22Rv1 (cell line): ENCODE measurements at regions not wholly inside any gene's neighbourhood (a gene's known extent, or its start where the extent isn't known, plus 50 kb on each side); places are given as distances from the start of the nearest gene placed in this dataset.

Source experiments
- CTCF ChIP-seq: fragments of 450-650 bp; IDR thresholded peaks from 2 replicates; pipeline ENCODE4 v1.5.1; 2017; ENCODE audit warnings: mild to moderate bottlenecking
- ZFX ChIP-seq: fragments of 450-650 bp; IDR thresholded peaks from 2 replicates; pipeline ENCODE4 v1.6.1; 2017; ENCODE audit warnings: antibody characterized with exemption, borderline replicate concordance

GRCh38 chr6:100999034-100999597 is 118.0 kb upstream of the ASCC3 start:
- no peak for TF ChIP-seq CTCF
- TF ChIP-seq ZFX, result no peak
